ENCODE measurements at regions not wholly inside any gene's neighbourhood (a gene's known extent, or its start where the extent isn't known, plus 50 kb on each side); places are given as distances from the start of the nearest gene placed in this dataset.

DNA sequence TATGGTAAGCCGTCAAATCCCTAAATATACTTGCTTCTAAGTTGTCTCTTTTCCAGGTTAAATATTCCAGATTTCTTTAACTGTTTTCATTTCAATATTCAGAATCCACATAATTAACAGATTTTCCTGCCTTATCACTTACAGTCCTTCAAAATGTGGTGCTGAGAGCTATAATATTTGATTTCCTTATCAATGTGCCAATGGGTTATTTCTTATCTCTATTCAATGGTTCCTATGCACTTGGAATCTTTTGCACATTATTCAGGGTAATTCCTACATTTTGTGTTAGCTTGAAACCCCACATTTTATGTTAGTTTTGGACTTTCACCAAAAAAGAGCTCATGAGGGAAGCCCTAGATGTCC lies 173.5 kb downstream of the ZFP36L2 start:
- DNase-seq (ENCODE audit: low read depth): no peak

DNA sequence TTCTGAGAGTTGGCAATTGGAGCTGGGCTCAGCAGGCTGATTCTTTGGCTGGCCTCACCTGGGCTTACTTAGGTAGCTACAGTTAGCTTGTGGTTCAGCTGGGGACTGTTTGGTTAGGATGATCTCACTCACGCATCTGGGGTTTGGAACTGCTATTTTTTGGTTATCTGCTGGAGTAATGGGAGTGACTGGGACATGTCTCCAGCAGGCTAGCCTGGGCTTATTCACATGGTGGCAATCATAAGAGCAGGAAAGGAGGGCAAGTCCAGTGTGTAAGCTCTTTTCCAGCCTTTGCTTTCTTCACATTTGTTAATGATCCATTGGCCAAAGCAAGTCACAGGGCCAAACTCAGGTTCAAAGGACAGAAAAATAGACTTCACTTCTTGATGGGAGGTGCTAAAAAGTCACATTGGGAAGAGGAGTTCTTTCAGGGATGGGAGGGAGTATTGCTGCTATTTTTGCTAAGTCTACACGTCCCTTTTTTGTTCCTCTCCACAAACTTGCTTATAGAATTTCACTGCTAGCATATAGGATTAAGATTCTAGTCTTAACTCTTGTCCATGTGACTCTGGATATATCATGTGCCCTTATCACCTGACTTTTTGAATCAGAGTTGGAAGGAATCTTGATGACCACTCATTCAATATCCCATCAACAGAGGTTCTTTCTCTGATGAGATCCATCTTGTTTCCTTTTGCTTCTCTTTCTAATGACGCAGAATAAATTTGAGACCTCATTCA lies 174.0 kb downstream of the ZFP36L2 start:
- no peak for DNase-seq (ENCODE audit: low read depth)

DNA sequence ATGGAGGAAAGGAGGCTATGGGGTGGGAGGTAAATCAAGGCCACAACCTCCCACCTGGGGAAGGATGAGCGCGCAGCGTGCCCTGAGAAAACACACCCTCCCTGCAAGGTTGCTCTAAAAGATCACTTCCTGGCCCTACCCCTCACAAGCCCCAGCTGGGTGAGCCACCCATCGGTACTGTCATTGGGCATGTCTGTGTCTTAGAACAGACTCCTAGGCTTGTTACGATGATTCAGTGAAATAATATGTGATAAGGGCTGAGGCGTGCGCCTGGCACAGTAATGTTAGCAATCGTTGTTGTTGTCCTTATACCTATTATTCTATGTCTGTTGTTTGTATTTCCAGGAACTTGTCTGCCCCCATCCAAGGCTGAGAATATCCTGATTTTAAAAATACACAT lies 175.1 kb downstream of the ZFP36L2 start:
- peak; percentile 9 for DNase-seq (ENCODE audit: low read depth)

DNA sequence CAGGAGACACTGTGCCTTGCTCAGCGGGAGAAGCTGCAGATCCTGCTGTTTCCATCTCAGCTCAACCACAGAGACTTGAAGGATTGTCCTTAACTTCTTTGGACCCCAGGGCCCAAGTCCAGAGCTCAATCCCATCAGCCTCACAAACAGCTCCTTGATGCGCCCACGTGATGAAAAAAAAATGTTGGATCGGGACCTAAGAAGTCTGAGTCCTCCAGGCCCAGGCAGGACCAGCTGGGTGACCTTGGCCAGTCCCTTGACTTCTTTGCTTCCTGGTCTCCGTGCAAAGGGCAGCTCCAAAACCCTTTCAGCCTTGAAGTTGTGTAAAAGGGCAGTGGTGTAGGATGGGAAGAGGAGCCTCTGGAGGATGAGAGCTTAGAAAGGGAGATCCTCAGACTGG lies 175.5 kb downstream of the ZFP36L2 start:
- no peak for DNase-seq (ENCODE audit: low read depth)

DNA sequence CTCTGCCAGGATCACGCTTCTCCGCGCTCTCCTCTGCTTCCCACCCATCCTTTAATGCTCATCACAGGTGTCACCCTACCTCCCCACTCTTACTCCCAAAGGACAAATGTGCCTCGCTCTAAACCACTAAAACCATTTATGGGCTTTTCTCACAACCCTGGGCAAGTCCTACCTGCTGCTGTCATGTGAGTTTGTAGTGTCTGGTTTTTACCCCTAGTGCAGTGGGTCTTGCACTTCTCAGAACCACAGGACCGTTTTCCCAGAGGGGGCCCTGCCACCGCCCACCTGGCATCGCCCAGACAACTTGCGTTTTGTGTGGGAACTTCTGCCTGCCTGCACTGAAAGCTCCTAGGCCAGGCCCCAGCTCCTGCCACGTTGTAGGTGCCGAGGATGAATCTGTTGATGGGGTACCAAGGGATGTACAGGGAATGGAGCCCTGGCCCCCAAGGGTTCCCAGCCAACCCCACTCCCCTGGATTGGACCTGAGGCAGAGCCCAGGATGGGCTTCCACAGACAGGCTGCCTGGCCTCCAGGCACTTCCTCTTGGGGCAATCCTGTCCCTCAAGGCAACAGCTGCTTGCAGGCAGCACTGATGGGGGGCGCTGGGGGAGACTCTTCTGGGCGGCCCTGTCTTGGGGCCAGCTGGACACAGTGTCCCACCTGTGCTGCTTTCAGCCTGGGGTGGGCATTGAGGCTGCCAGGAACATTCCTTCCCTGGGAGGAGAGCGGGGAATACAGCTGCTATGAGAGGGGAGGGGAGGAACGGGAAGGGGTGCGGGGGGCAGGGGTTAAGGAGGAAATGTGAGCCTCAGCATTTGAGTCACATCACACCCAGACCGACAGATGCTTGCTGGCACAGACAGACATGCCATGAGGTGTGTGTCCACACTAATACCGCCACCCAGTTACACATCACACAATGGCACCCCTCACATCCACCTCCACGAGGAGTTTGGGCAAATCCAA lies 176.3 kb downstream of the ZFP36L2 start:
- no peak for DNase-seq (ENCODE audit: low read depth)

DNA sequence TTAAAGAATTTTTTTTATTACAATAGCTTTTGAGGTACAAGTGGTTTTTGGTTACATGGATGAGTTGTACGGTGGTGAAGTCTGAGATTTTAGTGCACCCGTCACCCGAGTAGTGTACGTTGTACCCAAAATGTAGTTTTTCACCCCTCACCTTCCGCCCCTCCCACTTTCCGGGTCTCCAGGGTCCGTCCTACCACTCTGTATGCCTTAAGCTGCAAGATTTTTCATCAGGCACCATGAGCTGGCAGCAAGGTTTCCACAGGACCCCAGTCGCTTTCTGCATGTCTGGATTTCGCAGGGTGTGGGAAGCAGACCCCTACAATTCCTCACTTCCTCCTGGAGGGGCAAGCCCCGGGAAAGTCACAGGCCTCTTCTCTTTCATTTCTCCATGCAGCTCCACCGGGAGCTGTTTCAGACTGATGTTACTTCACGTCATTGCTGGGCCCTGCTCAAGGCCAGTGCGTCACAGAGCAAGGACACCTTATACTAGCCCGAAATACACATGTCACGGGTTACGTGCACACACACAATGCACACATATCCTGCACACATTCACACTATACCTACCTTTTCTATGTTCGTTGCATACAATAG lies 179.1 kb downstream of the ZFP36L2 start:
- DNase-seq (ENCODE audit: low read depth): no peak

DNA sequence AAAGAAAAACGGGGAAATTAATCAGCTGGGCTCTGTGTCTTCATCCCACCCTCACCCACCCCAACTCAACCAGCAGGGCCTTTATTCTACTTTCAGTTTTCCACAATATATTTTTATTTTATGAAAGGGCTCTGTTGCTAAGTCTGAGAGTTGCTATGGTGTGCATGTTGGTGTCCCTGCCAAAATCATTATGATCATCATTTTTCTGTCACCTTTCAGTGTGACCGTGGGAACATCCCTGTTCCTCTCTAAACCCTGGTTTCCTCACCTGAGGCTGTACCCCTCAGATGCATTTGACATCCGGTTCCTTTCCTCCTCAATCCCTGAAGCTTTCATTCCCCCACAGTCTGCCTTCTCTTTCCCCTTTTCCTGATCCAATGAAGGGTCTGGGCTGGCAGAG lies 180.5 kb downstream of the ZFP36L2 start:
- no peak for DNase-seq (ENCODE audit: low read depth)

DNA sequence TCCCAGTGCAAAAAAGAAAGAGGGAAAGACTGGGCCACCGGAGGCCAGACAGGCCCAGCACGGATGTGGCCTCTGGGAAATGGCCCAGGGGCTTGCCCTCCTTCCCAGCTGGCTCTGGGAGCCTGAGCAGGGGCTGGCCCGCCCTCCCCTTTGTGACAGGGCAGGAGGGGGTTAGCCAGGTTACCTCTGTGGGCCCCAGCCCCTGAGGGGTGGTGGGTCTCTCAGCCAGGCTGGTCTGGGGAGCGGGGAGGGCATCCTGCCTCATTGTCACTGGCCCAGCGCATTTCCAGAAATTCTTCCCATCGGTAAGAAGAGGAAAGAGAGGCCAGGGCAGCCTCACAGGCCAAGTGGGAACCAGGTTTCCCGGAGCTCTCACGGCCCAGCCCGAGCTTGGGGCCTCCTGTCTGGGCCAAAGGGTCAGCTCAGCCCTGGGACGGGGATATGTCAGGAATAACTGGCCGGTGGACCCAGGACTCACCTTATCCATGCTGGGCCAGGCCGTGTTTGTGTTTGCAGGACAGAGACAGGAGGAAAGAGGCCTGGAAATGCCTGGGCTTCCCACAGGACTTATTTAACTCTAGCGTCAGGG lies 182.2 kb downstream of the ZFP36L2 start:
- no peak for DNase-seq (ENCODE audit: low read depth)

DNA sequence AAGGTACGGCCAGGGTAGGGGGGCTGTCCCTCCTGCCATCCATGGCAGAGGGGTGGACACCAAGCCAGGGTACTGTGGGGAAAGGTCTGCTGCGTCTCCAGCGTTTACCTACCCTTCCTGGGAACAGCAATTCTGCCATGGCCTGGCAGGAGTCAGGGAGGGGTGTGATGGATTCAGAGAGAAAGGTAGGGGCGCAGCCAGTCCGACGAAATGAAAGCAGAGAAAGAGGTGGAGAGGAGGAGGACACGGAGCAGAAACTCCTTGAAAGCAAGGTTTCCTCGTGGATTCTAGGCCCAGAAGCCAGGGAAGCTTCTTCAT lies 182.9 kb downstream of the ZFP36L2 start:
- no peak for DNase-seq (ENCODE audit: low read depth)

DNA sequence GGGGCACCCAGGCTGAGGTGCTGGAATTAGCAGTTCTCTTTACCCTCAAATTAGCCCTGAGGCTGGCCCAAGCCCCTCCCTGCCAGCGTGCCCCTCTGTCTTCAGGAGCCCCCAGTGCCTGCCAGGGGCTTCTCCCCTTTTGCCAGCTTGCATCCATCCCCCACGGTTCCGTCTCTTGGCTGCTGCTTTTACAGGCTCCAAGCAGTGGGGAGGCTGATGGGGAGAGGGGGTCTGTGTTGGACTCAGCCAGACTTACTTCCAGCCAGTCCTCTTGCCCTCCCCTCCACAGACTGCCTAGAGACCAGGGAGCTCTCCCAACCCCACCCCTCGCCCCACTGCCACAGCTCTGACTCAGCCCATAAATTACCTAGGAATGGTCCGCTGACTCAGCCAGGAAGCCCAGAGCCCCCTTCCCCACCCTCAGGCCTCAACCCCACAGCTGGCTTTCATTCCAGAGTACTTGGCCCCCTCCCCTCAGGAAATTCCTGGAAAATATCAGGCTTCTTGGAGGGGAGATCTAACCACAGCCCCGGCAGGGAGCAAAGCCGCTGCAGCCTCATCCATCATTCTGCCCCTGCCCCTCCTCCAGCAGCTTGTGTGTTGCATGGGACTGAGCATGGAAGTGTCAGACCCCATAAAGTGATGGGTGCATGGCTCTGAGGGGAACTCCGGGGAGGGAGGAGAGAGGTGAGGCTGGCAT lies 184.6 kb downstream of the ZFP36L2 start:
- no peak for DNase-seq (ENCODE audit: low read depth)

DNA sequence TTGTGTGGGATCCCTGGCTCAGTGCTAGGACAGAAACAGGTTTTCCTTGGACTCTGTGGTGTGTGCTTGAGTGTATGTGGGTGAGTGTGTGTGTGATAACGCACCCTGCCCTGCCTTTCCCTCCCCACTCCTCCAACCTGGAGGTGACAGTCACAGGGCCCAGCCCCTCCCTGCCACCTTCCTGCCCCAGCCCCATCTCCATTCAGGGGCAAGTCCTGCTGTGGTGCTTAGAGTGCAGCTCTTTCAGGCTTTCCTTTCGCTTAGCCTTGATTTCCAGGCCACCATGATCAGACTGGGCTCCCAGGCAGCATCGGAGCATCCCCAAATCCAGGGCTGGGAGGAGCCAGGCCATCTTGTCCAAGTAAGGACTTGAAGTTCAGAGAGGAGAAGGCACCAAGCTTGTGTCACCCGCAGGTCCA lies 185.2 kb downstream of the ZFP36L2 start:
- no peak for DNase-seq (ENCODE audit: low read depth)

DNA sequence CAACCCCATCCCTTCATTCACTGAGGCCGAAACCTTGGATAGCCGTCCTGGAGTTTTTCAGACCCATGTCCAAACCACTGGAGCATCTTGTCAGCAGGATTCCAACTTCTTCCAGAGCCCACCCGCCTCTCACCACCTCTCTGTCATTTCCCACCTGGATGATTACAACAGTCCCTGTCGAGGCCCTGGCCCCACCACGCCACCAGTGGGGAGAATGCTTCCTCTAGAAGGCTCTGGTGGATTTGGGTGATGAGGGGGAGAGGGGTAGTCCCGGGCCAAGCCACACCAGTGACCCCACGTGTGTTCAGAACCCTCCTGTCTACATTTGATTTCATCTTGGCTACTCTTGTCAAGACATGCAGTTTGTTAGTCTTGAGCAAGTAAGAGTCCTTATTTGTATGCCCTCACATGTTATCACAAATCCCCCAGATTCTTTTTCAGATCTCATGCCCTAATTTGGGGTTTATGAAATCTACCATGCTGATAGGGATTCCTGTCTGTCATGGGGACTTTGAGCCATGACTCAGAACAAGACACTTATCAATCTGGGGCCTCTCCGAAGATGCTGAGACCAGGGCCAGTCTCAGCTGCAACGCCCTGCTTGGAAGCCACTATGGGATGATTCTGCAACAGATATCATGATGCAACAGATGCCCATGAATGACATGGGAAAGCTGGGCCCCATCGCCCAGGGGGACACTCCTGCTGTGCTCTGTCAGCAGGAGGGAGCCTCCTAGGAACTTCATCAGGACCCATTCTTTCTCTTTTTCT lies 186.1 kb downstream of the ZFP36L2 start:
- DNase-seq (ENCODE audit: low read depth): no peak

DNA sequence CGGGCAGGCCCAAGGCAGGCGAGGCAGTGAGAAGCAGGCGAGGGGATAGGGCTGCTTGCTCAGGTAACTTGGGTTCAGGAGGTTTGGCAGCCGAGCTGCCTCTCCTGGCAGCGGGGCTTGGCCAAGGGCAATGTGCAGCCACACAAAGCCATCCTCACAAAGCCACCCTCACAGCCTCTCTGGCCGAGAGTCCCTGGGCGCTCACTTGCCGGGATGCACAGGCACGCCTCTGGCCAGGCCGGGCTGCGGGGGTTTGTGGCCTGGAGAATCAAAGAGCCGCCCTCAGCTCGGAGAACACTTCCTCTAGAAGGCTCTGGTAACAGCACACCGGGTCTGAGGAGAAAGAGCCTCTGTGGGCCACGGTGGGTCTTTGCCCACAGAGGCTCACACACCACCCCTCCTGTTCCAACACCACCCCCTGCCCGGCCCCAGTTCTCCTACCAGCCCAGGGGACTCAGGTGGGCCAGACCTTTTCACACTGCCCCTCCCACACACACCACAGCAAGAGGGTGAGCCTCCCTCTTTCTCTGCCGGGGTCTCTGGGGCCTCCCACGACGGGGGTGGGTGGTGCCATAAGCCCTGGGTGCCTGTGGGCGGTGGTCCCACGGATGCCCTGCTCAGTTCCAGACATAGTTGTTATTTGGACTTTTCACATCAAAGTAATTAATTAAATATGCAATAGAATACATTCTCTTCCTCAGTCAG lies 186.9 kb downstream of the ZFP36L2 start:
- no peak for DNase-seq (ENCODE audit: low read depth)

DNA sequence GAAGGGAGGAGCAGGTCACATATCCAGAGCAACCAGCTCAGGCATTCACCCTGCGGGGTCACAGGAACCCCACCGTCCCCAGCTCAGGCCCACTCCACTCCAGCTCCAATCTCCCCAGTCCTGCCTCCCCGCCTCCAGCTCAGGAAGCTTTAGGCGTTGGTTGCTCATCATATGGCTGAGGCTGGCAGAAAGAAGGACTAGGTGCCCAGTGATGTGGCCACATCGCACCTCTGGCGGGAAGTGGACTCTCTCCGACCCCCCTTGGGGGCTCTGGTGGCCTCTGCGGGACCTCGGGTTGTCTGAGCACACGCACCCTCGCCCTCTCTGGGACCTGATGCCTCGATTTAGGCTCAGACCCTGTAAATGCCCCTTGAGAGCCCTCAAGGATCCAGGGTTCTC lies 187.7 kb downstream of the ZFP36L2 start:
- no peak for DNase-seq (ENCODE audit: low read depth)

DNA sequence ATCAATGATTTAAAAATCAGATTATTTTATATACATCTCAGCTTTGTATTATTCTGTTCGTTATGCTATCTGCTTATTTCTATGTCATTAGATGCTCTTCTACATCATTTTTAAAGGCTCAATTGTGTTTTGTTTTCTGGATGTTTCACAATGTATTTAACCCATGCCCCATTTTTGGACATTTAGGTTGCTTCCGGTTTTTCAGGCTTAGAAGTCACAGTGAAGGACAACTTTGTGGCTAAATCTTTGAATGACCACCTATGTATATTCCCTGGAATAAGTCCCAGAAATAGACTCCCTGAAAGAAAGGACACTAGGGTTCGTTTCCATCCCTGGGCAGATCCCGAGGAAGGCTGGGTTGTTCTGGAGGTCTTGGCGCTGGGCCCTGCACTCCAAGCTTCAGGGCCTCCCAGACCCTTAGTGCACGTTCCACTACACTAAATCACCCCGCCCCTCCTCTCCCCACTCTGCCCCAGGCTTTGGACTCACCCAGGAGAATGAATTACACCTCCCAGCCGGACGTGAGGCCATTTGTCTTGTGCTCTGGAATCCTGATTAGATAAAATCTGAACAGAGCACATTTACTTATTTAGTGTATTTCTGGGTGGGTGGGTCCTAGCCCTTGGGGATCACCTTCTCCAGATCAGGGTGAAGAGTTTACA lies 188.2 kb downstream of the ZFP36L2 start:
- no peak for DNase-seq (ENCODE audit: low read depth)

DNA sequence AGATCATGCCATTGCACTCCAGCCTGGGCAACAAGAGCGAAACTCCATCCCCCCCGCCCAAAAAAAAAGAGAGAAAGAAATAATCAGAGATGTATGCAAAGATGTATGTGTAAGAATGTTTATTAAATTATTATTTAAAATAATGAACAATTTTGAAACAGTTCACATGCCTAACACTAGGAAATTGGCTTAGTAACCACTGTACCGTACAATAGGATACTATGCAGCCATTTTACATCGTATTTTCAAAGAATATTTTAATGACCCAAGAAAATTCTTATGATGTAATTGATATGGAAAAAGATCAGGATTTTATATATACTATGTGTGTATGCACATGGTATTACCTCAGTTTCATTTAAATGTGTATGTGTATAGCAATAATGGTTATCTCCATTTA lies 190.5 kb downstream of the ZFP36L2 start:
- no peak for DNase-seq (ENCODE audit: low read depth)

DNA sequence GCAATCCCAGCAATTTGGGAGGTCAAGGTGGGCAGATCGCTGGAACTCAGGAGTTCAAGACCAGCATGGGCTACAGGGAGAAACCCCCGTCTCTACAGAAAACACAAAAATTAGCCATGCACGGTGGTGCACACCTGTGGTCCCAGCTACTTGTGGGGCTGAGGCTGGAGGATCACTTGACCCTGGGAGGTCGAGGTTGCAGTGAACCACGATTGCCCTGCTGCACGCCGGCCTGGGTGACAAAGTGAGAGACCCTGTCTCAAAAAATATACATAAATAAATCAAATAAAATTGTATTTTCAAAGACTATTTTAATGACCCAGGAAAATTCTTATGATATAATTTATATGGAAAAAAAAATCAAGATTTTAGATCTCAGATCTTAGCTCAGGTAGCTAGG lies 191.5 kb downstream of the ZFP36L2 start:
- no peak for DNase-seq (ENCODE audit: low read depth)

DNA sequence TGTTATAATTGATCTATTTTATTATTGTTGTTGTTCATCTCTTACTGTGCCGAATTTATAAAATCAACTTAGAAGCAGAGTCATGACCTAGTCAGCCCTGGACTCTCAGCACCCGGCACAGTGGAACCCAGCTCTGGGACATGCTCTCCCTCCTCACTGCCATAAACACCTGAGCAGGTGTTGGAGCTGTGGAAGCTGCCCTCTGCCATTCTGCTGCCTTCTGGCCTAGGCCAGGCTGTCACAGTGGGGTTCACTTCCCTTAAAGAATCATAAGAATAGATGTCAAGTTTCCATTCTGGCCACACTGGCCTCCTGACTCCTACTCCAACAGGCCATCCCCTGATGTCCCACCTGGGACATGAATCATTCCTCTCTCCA lies 192.2 kb downstream of the ZFP36L2 start:
- DNase-seq (ENCODE audit: low read depth): no peak

DNA sequence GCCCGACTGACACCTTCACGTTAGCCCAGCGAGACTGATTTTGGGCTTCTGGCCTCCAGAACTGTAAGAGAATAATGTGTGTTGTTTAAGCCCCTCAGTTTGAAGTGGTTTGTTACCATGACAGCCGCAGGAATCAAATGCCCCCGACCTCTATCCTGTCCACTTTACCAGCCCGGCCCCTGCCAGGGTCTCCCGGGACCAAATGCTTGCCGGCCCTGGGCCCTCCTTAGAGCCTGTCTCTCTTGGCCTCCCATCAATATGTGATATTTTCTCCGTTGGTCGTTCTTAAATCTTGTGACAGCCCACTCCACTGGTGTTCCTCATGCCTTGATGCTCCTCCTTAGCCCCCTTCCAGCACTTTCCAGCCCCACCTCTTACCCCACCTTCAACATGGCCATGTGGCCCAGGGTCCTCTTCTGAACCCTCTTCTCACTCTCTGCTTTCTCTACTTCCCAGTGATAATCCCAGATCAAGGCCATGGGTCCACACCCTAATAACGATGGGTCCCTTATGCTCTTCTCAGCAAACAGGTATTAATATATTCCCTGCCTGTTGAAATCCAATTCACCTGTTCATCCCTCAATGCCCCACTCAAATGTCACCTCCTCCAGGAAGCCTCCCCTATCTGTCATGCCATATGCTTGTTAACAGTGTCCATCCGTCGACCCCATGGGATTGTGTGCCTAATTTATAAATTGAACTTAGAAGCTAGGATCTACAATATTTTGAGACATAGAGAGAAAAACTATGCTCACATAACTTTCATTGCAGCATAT lies 192.8 kb downstream of the ZFP36L2 start:
- DNase-seq (ENCODE audit: low read depth): no peak

DNA sequence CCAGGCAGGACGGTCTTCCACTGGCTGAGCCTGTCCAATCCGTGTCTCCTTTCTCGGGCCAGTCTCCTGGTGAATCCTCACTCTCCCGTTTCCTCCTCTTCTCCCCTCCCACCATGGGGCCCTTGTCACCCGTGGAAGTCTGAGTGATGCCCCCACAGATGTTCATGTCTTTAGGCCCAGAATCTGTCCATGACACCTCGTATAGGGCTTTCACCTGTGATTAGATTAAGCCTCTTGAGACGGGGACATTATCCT lies 193.5 kb downstream of the ZFP36L2 start:
- DNase-seq (ENCODE audit: low read depth): no peak
